IMR-90 (cell line): ENCODE measurements at regions not wholly inside any gene's neighbourhood (a gene's known extent, or its start where the extent isn't known, plus 50 kb on each side); places are given as distances from the start of the nearest gene placed in this dataset.

Experiments used
- ATAC-seq: fragments of 200-7000 bp; cut with Tn5 transposase; 2 replicates; pipeline ENCODE4 v1.9.1; 2020; ENCODE audit warnings: low read depth, mild to moderate bottlenecking, moderate library complexity
- BruUV-seq: library from RNA; stranded (reverse); fragments of 400-500 nt; replicated peaks from 2 replicates; lab custom pipeline; 2021; lab: Mats Ljungman, UMichigan
- CTCF ChIA-PET: fragments of 300-600 bp; formaldehyde crosslinking; extraction: SDS; loops from one replicate; lab custom pipeline; 2021; ENCODE audit warnings: antibody characterized with exemption; lab: Yijun Ruan, JAX
- POLR2A ChIA-PET: fragments of 300-600 bp; sonication (Branson Sonifier 250); formaldehyde crosslinking; loops from one replicate; lab custom pipeline; 2022; ENCODE audit warnings: antibody characterized with exemption; ENCODE audit not compliant: unreplicated experiment; lab: Charles Lee
- DNase-seq: peaks from one replicate; pipeline ENCODE4 v3.0.0; 2013
- H2AFZ ChIP-seq: replicated peaks from 2 replicates; pipeline ENCODE3; 2013; ENCODE audit warnings: low read length, mild to moderate bottlenecking; ENCODE audit not compliant: poor library complexity
- H2AK5ac ChIP-seq: 2 replicates; pipeline ENCODE4 v1.6.1; 2013; ENCODE audit warnings: low read depth, low read length, inconsistent platforms
- H2AK9ac ChIP-seq: replicated peaks from 2 replicates; pipeline ENCODE3; 2013; ENCODE audit warnings: mild to moderate bottlenecking, low read depth, low read length, moderate library complexity; ENCODE audit not compliant: poor library complexity
- H2BK120ac ChIP-seq: 2 replicates; pipeline ENCODE4 v1.6.1; 2013; ENCODE audit warnings: low read depth, low read length, inconsistent platforms
- H2BK15ac ChIP-seq: 3 replicates; pipeline ENCODE4 v1.6.1; 2013; ENCODE audit warnings: low read depth, low read length, inconsistent platforms
- H2BK20ac ChIP-seq: 2 replicates; pipeline ENCODE4 v1.6.1; 2013; ENCODE audit warnings: low read depth, mild to moderate bottlenecking, inconsistent platforms, low read length, moderate library complexity
- H2BK5ac ChIP-seq: 2 replicates; pipeline ENCODE4 v1.6.1; 2013; ENCODE audit warnings: mild to moderate bottlenecking, low read depth, low read length, inconsistent platforms; ENCODE audit not compliant: poor library complexity, severe bottlenecking
- H3K14ac ChIP-seq: replicated peaks from 2 replicates; pipeline ENCODE4 v1.6.1; 2013; ENCODE audit warnings: low read depth, low read length, inconsistent platforms
- H3K18ac ChIP-seq: 2 replicates; pipeline ENCODE4 v1.6.1; 2013; ENCODE audit warnings: low read depth, low read length, control low read depth
- H3K23ac ChIP-seq: 2 replicates; pipeline ENCODE4 v1.6.1; 2013; ENCODE audit warnings: low read depth, low read length, inconsistent platforms
- H3K27ac ChIP-seq: 2 replicates; pipeline ENCODE4 v1.5.1; 2013; ENCODE audit warnings: mild to moderate bottlenecking, control low read depth, low read length; ENCODE audit not compliant: insufficient read depth
- H3K27me3 ChIP-seq: 2 replicates; pipeline ENCODE4 v1.6.1; 2013; ENCODE audit warnings: low read length; ENCODE audit not compliant: control insufficient read depth, insufficient read depth
- H3K36me3 ChIP-seq: 2 replicates; pipeline ENCODE4 v1.6.1; 2013; ENCODE audit warnings: low read length, mixed read lengths; ENCODE audit not compliant: control insufficient read depth, insufficient read depth
- H3K4ac ChIP-seq: 2 replicates; pipeline ENCODE4 v1.6.1; 2013; ENCODE audit warnings: low read depth, low read length, inconsistent platforms
- H3K4me1 ChIP-seq: 2 replicates; pipeline ENCODE4 v1.6.1; 2013; ENCODE audit warnings: low read length, mixed read lengths; ENCODE audit not compliant: control insufficient read depth, insufficient read depth
- H3K4me2 ChIP-seq: 2 replicates; pipeline ENCODE4 v1.6.1; 2013; ENCODE audit warnings: low read depth, mild to moderate bottlenecking, control low read depth, low read length, moderate library complexity
- H3K4me3 ChIP-seq: 2 replicates; pipeline ENCODE4 v1.5.1; 2013; ENCODE audit warnings: low read depth, mild to moderate bottlenecking, control low read depth, low read length, moderate library complexity; ENCODE audit not compliant: insufficient read depth
- H3K56ac ChIP-seq: 2 replicates; pipeline ENCODE4 v1.6.1; 2013; ENCODE audit warnings: low read length, inconsistent platforms; ENCODE audit not compliant: insufficient read depth; ENCODE audit errors: extremely low read depth
- H3K79me1 ChIP-seq, 2 experiments: 2 replicates each; pipeline ENCODE4 v1.6.1; 2013; ENCODE audit warnings: low read length in 2 of 2, inconsistent platforms in 1 of 2, low read depth in 1 of 2
- H3K9ac ChIP-seq: 2 replicates; pipeline ENCODE4 v1.6.1; 2013; ENCODE audit warnings: low read depth, low read length, control low read depth
- H3K9me1 ChIP-seq: 2 replicates; pipeline ENCODE4 v1.6.1; 2013; ENCODE audit warnings: low read length, inconsistent platforms; ENCODE audit not compliant: insufficient read depth
- H3K9me3 ChIP-seq: 2 replicates; pipeline ENCODE4 v1.6.1; 2013; ENCODE audit warnings: low read length; ENCODE audit not compliant: control insufficient read depth, insufficient read depth
- H4K20me1 ChIP-seq: 2 replicates; pipeline ENCODE4 v1.6.1; 2013; ENCODE audit warnings: low read length, inconsistent platforms; ENCODE audit not compliant: insufficient read depth
- H4K5ac ChIP-seq: 2 replicates; pipeline ENCODE4 v1.6.1; 2013; ENCODE audit warnings: mild to moderate bottlenecking, low read depth, low read length, control low read depth
- H4K8ac ChIP-seq, 2 experiments: 2 replicates each; pipeline ENCODE4 v1.6.1; 2013; ENCODE audit warnings: low read depth in 2 of 2, low read length in 2 of 2, control low read depth in 1 of 2, inconsistent platforms in 1 of 2
- H4K91ac ChIP-seq: 2 replicates; pipeline ENCODE4 v1.6.1; 2013; ENCODE audit warnings: low read depth, low read length, inconsistent platforms; ENCODE audit not compliant: insufficient read depth
- CTCF ChIP-seq: conservative IDR thresholded peaks from 2 replicates; pipeline ENCODE4 v1.5.1; 2012; ENCODE audit warnings: mild to moderate bottlenecking, low read depth, low read length, improper control_type of control experiment
- ELK1 ChIP-seq: fragments of 150-350 bp; IDR thresholded peaks from 2 replicates; pipeline ENCODE4 v1.6.1; 2016; ENCODE audit warnings: low read depth, mild to moderate bottlenecking, low read length, moderate library complexity, borderline replicate concordance
- FOS ChIP-seq: fragments of 150-350 bp; IDR thresholded peaks from 2 replicates; pipeline ENCODE4 v1.6.1; 2016; ENCODE audit warnings: low read depth, low read length
- MAFK ChIP-seq: IDR thresholded peaks from 2 replicates; pipeline ENCODE4 v1.6.1; 2012; ENCODE audit warnings: low read depth, low read length, improper control_type of control experiment
- MXI1 ChIP-seq: IDR thresholded peaks from 2 replicates; pipeline ENCODE4 v1.6.1; 2012; ENCODE audit warnings: low read depth, mild to moderate bottlenecking, low read length, moderate library complexity, borderline replicate concordance
- NFE2L2 ChIP-seq: fragments of 150-350 bp; IDR thresholded peaks from 2 replicates; pipeline ENCODE4 v1.6.1; 2016; ENCODE audit warnings: low read depth, mild to moderate bottlenecking, low read length
- POLR2A ChIP-seq: IDR thresholded peaks from 2 replicates; pipeline ENCODE4 v1.6.1; 2012; ENCODE audit warnings: mild to moderate bottlenecking, low read depth, low read length
- USF2 ChIP-seq: fragments of 150-350 bp; IDR thresholded peaks from 2 replicates; pipeline ENCODE4 v1.6.1; 2017; ENCODE audit warnings: mild to moderate bottlenecking, antibody characterized with exemption, low read length, low read depth
- WGBS, 2 experiments: methylation state at CpG; one replicate each; pipeline versions ENCODE4 v1.1.5 to v1.1.7; 2013; ENCODE audit warnings: missing lambda C conversion rate in 2 of 2; ENCODE audit not compliant: insufficient read length in 1 of 2; ENCODE audit errors: extremely low coverage in 2 of 2; 5-methylcytosine and 5-hydroxymethylcytosine counted together
- dilution Hi-C: fragments of 300-500 bp; cut with HindIII; formaldehyde crosslinking; loops from one replicate; pipeline ENCODE4 v1.14.3; 2018; ENCODE audit warnings: low sequenced_read_pairs; ENCODE audit not compliant: unreplicated experiment
- in situ Hi-C: fragments of 300-500 bp; cut with MboI; formaldehyde crosslinking; loops from 3 replicates; pipeline ENCODE4 v1.14.3; 2019; ENCODE audit warnings: low sequenced_read_pairs, inconsistent platforms, mixed read lengths
- intact Hi-C: fragments of 100-400 bp; cut with micrococcal nuclease; formaldehyde crosslinking; loops from 2 replicates; pipeline ENCODE4 v1.10.0; 2022

GRCh38 chr3:117161816-117162215 is 452.2 kb downstream of the TUSC7 start:
- H3K9me1 ChIP-seq = no peaks in the 10 kb centered on the region
- H3K9me3 ChIP-seq = no peaks in the 10 kb centered on the region
- POLR2A ChIA-PET = no interaction called here
- H3K36me3 ChIP-seq = no peaks in the 10 kb centered on the region
- ATAC-seq = no peak
- CTCF ChIA-PET = no interaction called here
- H2BK5ac ChIP-seq = no peak overlapping the region
- H4K20me1 ChIP-seq = no peaks in the 10 kb centered on the region
- H3K14ac ChIP-seq = no peak overlapping the region
- no peak overlapping the region for H2BK20ac ChIP-seq
- dilution Hi-C loops (no loop called here), in situ Hi-C loops (no loop called here), intact Hi-C loops (no loop called here)
- no peak overlapping the region for H2AK9ac ChIP-seq
- H3K4me1 ChIP-seq = no peaks in the 10 kb centered on the region
- H2BK15ac ChIP-seq = no peak overlapping the region
- H2BK120ac ChIP-seq = no peak overlapping the region
- no peak overlapping the region for H3K9ac ChIP-seq
- H3K23ac ChIP-seq = no peak overlapping the region
- no TSS peak for BruUV-seq
- no peaks in the 10 kb centered on the region for H3K27me3 ChIP-seq
- H2AK5ac ChIP-seq = no peak overlapping the region
- no CpG with 5 or more reads among the region's 1 CpG for WGBS, 2 experiments
- no peak overlapping the region for H2AFZ ChIP-seq
- TF ChIP-seq USF2 = no peak
- no peak for TF ChIP-seq POLR2A
- no peak for TF ChIP-seq FOS
- no peak for TF ChIP-seq ELK1
- no peak for TF ChIP-seq NFE2L2
- TF ChIP-seq MAFK = no peak
- no peak for TF ChIP-seq MXI1
- no peak for TF ChIP-seq CTCF
- H3K4ac ChIP-seq = no peak overlapping the region
- DNase-seq = no peak
- H4K91ac ChIP-seq = no peak overlapping the region
- no peak overlapping the region for H3K4me2 ChIP-seq
- no peak overlapping the region for H3K18ac ChIP-seq
- no peak overlapping the region for H3K4me3 ChIP-seq
- no peak overlapping the region for H3K56ac ChIP-seq
- no peak overlapping the region for H4K8ac ChIP-seq
- H3K79me1 ChIP-seq = no peaks in the 10 kb centered on the region
- H3K27ac ChIP-seq = no peak overlapping the region
- no peak overlapping the region for H4K5ac ChIP-seq
